ENCODE measurements at regions not wholly inside any gene's neighbourhood (a gene's known extent, or its start where the extent isn't known, plus 50 kb on each side); places are given as distances from the start of the nearest gene placed in this dataset.

- TF ChIP-seq POLR2AphosphoS5 (IDR thresholded peaks at IDR 0.05): no peak
- TF ChIP-seq, protein P1, sequence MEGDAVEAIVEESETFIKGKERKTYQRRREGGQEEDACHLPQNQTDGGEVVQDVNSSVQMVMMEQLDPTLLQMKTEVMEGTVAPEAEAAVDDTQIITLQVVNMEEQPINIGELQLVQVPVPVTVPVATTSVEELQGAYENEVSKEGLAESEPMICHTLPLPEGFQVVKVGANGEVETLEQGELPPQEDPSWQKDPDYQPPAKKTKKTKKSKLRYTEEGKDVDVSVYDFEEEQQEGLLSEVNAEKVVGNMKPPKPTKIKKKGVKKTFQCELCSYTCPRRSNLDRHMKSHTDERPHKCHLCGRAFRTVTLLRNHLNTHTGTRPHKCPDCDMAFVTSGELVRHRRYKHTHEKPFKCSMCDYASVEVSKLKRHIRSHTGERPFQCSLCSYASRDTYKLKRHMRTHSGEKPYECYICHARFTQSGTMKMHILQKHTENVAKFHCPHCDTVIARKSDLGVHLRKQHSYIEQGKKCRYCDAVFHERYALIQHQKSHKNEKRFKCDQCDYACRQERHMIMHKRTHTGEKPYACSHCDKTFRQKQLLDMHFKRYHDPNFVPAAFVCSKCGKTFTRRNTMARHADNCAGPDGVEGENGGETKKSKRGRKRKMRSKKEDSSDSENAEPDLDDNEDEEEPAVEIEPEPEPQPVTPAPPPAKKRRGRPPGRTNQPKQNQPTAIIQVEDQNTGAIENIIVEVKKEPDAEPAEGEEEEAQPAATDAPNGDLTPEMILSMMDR (IDR thresholded peaks at IDR 0.05; ENCODE audit: poor library complexity, severe bottlenecking): no peak
- no peak for TF ChIP-seq EZH2 (IDR thresholded peaks at IDR 0.05; ENCODE audit: borderline replicate concordance, insufficient read depth, low read length, poor library complexity, severe bottlenecking)
- TF ChIP-seq, protein P2, sequence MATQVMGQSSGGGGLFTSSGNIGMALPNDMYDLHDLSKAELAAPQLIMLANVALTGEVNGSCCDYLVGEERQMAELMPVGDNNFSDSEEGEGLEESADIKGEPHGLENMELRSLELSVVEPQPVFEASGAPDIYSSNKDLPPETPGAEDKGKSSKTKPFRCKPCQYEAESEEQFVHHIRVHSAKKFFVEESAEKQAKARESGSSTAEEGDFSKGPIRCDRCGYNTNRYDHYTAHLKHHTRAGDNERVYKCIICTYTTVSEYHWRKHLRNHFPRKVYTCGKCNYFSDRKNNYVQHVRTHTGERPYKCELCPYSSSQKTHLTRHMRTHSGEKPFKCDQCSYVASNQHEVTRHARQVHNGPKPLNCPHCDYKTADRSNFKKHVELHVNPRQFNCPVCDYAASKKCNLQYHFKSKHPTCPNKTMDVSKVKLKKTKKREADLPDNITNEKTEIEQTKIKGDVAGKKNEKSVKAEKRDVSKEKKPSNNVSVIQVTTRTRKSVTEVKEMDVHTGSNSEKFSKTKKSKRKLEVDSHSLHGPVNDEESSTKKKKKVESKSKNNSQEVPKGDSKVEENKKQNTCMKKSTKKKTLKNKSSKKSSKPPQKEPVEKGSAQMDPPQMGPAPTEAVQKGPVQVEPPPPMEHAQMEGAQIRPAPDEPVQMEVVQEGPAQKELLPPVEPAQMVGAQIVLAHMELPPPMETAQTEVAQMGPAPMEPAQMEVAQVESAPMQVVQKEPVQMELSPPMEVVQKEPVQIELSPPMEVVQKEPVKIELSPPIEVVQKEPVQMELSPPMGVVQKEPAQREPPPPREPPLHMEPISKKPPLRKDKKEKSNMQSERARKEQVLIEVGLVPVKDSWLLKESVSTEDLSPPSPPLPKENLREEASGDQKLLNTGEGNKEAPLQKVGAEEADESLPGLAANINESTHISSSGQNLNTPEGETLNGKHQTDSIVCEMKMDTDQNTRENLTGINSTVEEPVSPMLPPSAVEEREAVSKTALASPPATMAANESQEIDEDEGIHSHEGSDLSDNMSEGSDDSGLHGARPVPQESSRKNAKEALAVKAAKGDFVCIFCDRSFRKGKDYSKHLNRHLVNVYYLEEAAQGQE (IDR thresholded peaks at IDR 0.05; ENCODE audit: borderline replicate concordance): no peak
- TF ChIP-seq RAD21 (conservative IDR thresholded peaks at IDR 0.05): no peak
Measured at GRCh38 chr2:220227266-220227920, 600.0 kb downstream of the SLC4A3 start.
